A673 (cell line): ENCODE measurements at regions not wholly inside any gene's neighbourhood (a gene's known extent, or its start where the extent isn't known, plus 50 kb on each side); places are given as distances from the start of the nearest gene placed in this dataset.

ENCODE experiments used
- BruUV-seq: library from RNA; stranded (reverse); fragments of 400-500 nt; replicated peaks from 2 replicates; lab custom pipeline; 2021; lab: Mats Ljungman, UMichigan
- CTCF ChIA-PET: fragments of 300-600 bp; sonication (Branson Sonifier 250); formaldehyde crosslinking; loops from one replicate; lab custom pipeline; 2022; ENCODE audit warnings: antibody characterized with exemption; lab: Charles Lee
- POLR2A ChIA-PET: fragments of 300-600 bp; sonication (Branson Sonifier 250); formaldehyde crosslinking; loops from one replicate; lab custom pipeline; 2022; ENCODE audit warnings: antibody characterized with exemption; ENCODE audit not compliant: low non-redundant PET; lab: Charles Lee
- DNase-seq: peaks from one replicate; pipeline ENCODE4 v3.0.0-alpha.2; 2015; ENCODE audit warnings: low spot score
- H3K27ac ChIP-seq: fragments of 200-600 bp; sonication (generic); 2 replicates; pipeline ENCODE4 v1.5.1; 2016; ENCODE audit warnings: mixed run types, low read depth, mild to moderate bottlenecking, mixed read lengths, antibody characterized with exemption, low read length; ENCODE audit not compliant: poor library complexity, severe bottlenecking
- H3K27me3 ChIP-seq: fragments of 200-600 bp; sonication (generic); replicated peaks from 2 replicates; pipeline ENCODE4 v1.6.1; 2017; ENCODE audit warnings: mixed run types, low read depth, mild to moderate bottlenecking, mixed read lengths, antibody characterized with exemption, low read length; ENCODE audit not compliant: insufficient read depth, poor library complexity
- H3K36me3 ChIP-seq: fragments of 200-600 bp; sonication (generic); 2 replicates; pipeline ENCODE4 v1.6.1; 2016; ENCODE audit warnings: mixed run types, mild to moderate bottlenecking, mixed read lengths, antibody characterized with exemption, low read length; ENCODE audit not compliant: insufficient read depth, poor library complexity, severe bottlenecking
- H3K4me1 ChIP-seq: fragments of 200-600 bp; sonication (generic); 2 replicates; pipeline ENCODE4 v1.6.1; 2017; ENCODE audit warnings: mixed run types, mild to moderate bottlenecking, mixed read lengths, antibody characterized with exemption, low read length; ENCODE audit not compliant: insufficient read depth, poor library complexity, severe bottlenecking
- H3K4me3 ChIP-seq: fragments of 200-600 bp; sonication (generic); 2 replicates; pipeline ENCODE4 v1.5.1; 2016; ENCODE audit warnings: low read depth, mixed run types, mild to moderate bottlenecking, mixed read lengths, low read length; ENCODE audit not compliant: poor library complexity, severe bottlenecking
- H3K9me3 ChIP-seq: fragments of 200-600 bp; sonication (generic); 2 replicates; pipeline ENCODE4 v1.6.1; 2016; ENCODE audit warnings: mixed run types, low read depth, mild to moderate bottlenecking, mixed read lengths, antibody characterized with exemption, low read length; ENCODE audit not compliant: poor library complexity, severe bottlenecking
- EZH2 ChIP-seq: fragments of 200-600 bp; sonication (generic); IDR thresholded peaks from 2 replicates; pipeline ENCODE4 v1.6.1; 2017; ENCODE audit warnings: borderline replicate concordance, low read depth, mild to moderate bottlenecking, mixed read lengths, antibody characterized with exemption, low read length; ENCODE audit not compliant: poor library complexity, severe bottlenecking
- intact Hi-C: fragments of 100-400 bp; cut with micrococcal nuclease; formaldehyde crosslinking; loops from one replicate; pipeline ENCODE4 v1.10.0; 2022; ENCODE audit not compliant: unreplicated experiment
- TF ChIP-seq, protein P1 (sequence below): fragments of 300-800, 200-600 bp; sonication (generic); conservative IDR thresholded peaks from 2 replicates; pipeline ENCODE4 v1.5.1; 2017; ENCODE audit warnings: low read depth, mild to moderate bottlenecking, antibody characterized with exemption, low read length, moderate library complexity, mixed read lengths

DNA sequence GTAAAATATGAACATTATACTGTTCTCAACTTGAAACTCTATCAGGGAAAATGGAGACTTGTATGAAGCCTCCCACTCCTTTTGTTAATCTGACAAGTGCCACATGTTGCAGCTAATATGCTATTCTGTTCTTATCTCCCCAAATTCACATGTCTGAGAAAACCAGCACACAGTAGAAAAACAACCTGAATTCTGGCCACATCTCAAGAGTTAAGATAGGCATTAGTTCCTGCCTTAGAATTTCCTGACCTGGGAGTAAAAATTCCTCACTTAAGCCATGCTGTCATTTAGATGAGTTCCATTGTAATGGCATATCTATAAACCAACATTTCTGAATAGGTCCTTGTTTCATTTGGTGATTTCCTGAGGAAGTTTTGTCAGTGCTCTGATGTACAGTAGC, 1098.5 kb downstream of the EFNB2 start:
- DNase-seq = no peak
- BruUV-seq = no TSS peak
- H3K36me3 ChIP-seq = no peaks in the 10 kb centered on the region
- H3K27ac ChIP-seq = no peak overlapping the region
- no peak for TF ChIP-seq EZH2
- TF ChIP-seq, protein P1, sequence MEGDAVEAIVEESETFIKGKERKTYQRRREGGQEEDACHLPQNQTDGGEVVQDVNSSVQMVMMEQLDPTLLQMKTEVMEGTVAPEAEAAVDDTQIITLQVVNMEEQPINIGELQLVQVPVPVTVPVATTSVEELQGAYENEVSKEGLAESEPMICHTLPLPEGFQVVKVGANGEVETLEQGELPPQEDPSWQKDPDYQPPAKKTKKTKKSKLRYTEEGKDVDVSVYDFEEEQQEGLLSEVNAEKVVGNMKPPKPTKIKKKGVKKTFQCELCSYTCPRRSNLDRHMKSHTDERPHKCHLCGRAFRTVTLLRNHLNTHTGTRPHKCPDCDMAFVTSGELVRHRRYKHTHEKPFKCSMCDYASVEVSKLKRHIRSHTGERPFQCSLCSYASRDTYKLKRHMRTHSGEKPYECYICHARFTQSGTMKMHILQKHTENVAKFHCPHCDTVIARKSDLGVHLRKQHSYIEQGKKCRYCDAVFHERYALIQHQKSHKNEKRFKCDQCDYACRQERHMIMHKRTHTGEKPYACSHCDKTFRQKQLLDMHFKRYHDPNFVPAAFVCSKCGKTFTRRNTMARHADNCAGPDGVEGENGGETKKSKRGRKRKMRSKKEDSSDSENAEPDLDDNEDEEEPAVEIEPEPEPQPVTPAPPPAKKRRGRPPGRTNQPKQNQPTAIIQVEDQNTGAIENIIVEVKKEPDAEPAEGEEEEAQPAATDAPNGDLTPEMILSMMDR = no peak
- intact Hi-C loops = no loop called here
- H3K9me3 ChIP-seq = no peaks in the 10 kb centered on the region
- H3K27me3 ChIP-seq = no peaks in the 10 kb centered on the region
- ChIA-PET POLR2A (no interaction called here), CTCF (no interaction called here)
- H3K4me1 ChIP-seq = peaks cover 4% of the 10 kb centered on the region
- no peak overlapping the region for H3K4me3 ChIP-seq

DNA sequence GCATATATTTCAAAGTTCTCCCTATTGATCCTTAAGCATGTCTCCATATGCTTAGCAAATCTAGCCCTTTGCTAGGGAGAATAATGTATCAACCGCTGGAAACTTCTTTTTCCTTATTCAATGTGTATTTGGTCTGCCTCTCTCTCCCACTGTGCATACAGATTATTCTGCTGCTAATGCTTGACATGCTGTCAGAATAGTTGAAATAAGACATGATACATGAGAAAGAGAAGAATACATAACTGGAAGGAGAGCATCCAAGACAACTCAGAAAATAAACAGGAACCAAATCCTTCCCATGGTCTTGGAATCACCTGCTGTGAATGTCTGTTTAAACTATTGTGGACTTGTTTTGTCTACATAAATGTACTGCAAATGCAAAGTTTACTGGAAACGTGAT, 1103.0 kb downstream of the EFNB2 start:
- no peak overlapping the region for H3K4me3 ChIP-seq
- no peak for DNase-seq
- intact Hi-C loops = no loop called here
- ChIA-PET CTCF (no interaction called here), POLR2A (no interaction called here)
- H3K27ac ChIP-seq = no peak overlapping the region
- peaks cover 4% of the 10 kb centered on the region for H3K4me1 ChIP-seq
- H3K9me3 ChIP-seq = no peaks in the 10 kb centered on the region
- TF ChIP-seq, protein P1 = no peak
- no peak for TF ChIP-seq EZH2
- no peaks in the 10 kb centered on the region for H3K36me3 ChIP-seq
- no peaks in the 10 kb centered on the region for H3K27me3 ChIP-seq
- BruUV-seq = no TSS peak

DNA sequence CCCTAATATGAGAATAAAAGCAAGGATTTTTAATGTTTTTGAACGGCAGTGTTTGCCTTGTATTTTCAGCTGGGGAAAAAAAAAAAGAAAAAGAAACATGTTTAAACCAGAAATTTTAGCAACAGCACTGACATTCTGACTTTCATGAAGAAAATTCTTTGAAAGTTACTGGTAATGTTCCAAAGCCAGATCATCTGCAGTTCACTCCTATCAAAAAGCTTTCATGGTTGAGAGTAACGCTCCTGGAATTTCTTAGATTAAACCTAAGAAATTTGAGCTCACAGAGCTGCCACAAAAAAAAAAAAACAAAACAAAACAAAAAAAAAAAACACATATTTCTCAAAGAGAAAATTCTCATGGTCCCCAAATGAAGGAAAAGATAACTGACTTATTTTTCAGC, 1106.7 kb downstream of the EFNB2 start:
- ChIA-PET POLR2A (no interaction called here), CTCF (no interaction called here)
- no peaks in the 10 kb centered on the region for H3K27me3 ChIP-seq
- H3K4me3 ChIP-seq = no peak overlapping the region
- no peaks in the 10 kb centered on the region for H3K4me1 ChIP-seq
- H3K36me3 ChIP-seq = no peaks in the 10 kb centered on the region
- H3K9me3 ChIP-seq = no peaks in the 10 kb centered on the region
- no TSS peak for BruUV-seq
- intact Hi-C loops = no loop called here
- no peak overlapping the region for H3K27ac ChIP-seq
- DNase-seq = no peak
- TF ChIP-seq, protein P1 = no peak
- no peak for TF ChIP-seq EZH2
